ENCODE measurements at regions not wholly inside any gene's neighbourhood (a gene's known extent, or its start where the extent isn't known, plus 50 kb on each side); places are given as distances from the start of the nearest gene placed in this dataset.
"Not testable (repeated sequence)": the region's sequence is repeated elsewhere in the genome, so short reads cannot be mapped to it uniquely, and the experiment has no call there.

DNA sequence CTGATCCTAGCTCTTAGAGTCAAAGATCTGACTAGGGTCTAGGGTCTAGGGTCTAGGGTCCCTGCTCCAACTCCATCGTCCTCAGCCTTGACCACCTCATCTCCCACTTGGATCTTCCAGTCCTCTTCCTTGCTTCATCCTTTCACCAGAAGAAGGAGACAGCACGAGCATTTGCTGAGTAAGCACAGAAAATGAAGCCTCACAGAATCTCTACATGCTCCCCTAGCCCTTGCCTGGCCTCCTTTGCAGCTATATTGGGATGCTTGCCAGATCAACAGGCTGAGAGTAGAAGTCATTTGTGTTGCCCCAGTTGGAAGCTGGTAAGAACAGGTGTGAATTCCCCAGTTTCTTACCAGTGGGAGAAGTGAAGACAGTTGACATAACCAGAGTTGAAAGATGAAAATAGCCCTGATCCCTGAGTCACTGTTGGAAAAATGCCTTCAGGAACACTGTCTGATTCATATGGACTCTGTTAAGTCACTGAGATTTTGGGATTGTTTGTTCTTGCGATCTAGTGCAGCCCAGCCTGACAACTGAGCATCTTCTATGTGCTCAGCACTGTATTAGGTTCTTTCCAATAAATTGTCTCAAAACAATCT lies 552.5 kb downstream of the INSC start:
- no peak for DNase-seq

DNA sequence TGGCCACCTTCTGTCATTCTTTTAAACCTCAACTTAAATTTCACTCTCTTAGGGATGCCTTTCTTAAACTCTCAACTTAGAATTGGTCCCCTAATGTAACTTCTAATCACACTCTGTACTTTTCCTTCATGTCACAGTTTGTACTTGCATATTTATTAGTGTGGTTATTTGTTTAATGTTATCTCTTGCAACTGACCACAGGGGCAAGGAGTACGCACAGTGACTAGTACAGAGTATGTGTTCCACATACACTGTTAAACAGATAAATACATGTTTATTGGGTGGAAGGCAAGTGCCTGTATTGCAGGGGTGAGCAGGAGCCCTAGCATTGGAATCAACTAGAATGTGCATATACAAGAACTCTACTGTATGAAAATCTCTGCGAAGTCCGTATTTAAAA lies 554.0 kb downstream of the INSC start:
- no peak for DNase-seq

DNA sequence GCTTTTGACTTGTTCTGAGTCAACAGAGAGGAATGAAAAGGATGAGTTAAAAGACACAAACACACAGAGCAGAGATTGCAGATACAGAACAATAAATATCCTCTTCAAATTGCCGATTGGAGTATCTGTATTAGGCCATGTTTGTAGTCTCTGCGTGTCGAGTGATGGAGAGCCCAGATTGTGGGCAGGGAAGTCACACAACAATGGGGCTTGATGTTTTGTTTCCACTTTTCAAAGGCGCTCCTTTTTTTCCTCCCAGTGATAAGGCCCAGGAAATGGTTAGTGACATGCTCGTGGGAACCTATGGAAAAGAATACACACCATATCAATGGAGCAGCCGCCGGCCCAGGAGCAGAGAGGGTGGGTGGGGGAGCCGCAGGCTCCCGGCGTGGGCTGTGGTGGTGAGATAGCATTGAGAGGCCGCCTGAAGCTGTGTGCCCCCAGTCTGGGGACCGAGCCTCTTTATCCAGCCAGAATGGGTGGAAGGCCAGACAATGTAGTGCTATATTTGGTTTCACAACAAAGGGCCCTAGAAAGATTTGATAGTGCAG lies 555.9 kb downstream of the INSC start:
- no peak for DNase-seq

DNA sequence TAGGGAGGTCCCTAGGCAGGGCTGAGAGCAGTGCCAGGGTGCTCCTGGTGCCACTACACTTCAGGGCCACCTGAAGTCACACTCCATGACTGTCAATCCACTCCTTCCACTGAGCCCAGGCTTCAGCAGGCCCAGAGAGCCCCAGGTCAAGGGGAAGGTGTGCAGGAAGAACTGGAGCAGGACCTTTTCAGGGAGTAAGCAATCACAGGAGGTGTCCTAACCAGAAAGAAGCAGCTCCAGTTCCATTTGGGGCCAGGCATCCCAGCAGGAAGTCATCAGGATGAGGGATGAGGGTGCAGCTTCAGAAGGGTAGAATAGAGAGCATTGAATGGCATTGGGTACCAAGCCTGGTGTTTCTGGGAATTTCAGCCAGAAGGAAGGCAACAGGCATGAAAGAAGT lies 556.5 kb downstream of the INSC start:
- DNase-seq = no peak

DNA sequence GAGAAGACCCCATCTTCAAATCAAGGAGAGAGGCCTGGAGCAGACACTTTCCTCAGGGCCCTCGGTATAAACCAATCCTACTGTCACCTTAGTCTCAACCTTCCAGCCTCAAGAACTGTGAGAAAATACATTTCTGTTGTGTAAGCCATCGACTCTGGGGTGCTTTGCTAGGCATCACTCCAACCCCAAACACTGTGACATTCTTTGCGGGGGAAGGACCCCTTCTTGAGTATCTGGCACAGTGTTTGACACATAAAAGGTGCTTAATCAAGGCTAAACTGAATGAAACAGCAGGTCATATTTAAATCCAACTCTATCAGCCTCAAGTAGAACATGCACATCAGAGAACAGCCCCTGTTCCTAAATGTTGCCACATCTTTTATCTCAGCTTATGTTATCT lies 558.1 kb downstream of the INSC start:
- no peak for DNase-seq

DNA sequence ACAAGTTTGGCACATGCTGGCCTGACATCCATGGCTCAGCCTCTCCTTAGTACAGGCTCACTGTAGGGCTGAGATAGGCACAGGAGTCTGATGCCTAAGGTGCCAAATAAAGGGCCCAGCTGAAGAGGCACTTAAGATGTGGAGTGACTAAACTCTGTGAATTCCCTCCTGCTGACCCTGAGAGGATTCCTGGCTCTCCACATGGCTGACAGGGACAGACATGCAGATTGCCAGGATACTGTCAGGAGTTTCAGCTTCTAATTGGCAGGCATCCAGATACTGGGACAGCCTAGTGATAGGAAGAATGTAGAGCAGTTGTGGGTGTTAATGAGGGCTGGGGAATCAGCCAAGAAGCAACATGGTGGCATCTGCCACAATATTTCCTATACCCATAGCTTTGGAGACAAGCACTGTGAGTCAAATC lies 558.7 kb downstream of the INSC start:
- DNase-seq = no peak

DNA sequence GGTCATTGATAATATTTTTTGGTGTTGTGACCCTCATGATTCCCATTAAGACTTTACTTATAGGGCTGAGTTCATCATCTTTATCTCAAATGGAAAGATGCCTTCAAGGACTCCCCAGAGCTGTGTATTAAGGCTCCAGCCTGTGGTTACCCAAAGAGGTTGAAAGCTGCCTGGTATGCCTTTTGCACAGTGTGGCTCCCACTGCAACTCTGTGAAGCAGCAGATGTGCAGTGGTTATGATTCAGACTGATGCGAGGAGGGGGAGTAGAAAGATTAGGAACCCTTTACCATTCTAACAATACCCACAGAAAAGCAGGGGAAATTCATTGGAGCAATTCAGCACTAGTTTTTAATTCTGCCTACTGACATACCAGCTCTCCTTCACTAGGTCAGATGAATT lies 560.0 kb downstream of the INSC start:
- DNase-seq = no peak

DNA sequence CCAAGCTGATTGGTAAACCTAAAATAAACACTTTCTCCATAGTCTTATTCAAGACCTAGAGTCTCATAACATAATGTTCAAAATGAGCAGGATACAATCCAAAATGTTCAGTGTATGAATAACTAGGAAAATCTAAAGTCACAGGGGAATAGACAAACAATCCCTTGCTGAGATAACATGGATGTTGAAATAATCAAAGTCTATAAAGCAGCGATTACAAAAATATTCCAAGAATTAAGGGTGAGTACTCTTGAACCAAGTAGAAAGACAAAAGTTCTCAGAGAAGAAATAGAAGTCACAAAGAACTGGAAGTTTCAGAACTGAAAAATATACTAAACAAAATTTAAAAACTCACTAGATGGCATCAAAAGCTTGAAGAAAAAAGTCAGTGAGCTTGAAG lies 561.0 kb downstream of the INSC start:
- DNase-seq = no peak

DNA sequence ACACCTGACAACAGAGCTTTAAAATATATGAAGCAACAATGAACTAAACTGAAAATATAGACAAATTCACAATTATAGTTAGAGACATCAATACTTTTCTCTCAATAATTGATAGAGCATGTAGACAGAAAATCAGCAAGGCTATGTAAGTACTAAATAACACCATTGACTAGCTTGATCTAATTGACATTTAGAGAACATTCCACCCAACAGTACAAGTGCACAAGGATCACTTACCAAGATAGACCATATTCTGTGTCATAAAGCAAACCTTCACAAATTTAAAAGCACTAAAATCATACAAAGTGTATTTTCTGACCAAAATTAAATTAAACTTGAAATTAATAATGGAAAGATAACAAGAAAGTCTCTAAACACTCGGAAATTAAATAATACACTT lies 562.5 kb downstream of the INSC start:
- DNase-seq = no peak

DNA sequence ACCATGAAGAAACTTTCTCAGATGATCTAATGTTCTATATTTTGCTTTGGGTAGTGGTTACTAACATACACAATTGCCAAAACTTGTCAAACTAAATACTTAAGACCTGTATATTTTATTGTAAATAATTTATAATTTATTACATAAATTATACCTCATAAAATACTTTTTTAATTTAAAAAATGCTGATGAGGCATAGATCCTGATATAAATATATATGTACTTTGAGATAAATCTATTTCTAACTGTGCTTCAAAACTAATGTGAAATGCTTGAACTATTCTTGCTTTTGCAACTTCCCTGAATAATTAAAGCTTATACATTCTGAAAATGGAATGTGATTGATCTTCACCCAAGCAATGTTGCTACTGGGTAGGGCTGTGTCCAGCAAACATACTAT lies 568.8 kb downstream of the INSC start:
- DNase-seq = no peak

DNA sequence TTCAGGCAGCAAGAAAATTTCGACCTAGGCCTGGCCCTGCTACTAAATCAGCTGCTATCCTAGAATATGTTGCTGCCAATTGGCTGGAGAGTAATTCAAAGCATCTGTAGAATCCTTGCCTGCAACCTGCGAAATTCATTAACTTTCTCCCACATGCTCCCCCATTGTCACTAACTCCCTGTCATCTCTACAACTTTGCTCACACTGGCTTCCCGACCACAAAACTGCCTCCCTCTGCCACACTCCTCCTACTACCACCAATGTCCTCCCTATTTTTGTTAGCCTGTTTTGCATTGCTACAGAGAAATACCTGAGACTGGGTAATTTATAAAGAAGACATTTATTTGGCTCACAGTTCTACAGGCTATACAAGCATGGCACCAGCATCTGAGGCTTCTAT lies 570.6 kb downstream of the INSC start:
- DNase-seq = no peak

DNA sequence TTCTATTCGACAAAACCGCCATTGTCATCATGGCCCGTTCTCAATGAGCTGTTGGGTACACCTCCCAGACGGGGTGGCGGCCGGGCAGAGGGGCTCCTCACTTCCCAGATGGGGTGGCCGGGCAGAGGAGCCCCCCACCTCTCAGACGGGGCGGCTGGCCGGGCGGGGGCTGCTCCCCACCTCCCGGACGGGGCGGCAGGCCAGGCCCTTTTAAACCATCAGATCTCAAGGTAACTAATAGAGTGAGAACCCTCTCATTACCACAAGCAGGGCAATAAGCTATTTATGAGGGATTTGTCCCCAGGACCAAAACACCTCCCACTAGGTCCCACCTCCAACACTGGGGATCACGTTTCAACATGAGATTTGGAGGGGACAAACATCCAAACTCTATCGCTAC lies 571.5 kb downstream of the INSC start:
- DNase-seq = not testable (repeated sequence)

DNA sequence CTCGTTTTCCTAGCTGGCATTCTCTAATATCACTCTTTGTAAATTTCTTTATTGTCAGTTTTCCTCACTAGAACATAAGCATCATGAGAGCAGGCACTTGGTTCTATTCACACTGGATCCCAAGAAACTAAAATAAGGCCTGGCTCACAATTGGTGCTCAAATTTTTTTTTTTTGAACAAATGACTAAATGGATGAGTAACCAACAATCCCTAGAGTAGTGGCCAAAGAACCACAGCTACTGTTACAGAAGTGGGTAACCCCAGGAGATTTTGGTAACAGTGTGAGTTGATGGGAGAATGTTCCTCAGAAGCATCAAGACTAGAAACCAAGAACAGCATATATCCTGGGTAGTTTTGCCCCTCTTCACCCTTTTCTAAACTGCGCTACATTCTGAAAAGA lies 572.6 kb downstream of the INSC start:
- no peak for DNase-seq

DNA sequence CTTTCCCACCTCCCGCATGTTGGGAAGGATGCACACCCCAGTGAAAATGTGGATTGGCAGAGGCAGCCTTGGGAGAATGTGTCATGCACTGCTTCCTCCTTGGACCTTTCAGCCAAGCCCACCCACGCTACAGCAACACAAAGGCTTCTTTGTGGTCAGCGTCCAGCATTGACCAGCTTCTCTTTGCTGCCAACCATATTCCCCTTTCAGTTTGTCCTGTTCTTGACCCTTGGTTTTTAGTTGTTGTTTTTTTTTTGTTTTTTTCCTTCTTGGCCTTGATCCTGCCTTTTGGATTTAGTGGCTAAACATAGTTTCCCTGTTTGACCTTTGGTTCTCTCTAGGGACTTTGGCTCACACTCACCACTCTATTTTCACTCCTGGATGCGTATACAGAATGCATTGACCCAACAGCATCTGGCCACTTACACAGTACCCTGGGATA lies 573.6 kb downstream of the INSC start:
- no peak for DNase-seq

DNA sequence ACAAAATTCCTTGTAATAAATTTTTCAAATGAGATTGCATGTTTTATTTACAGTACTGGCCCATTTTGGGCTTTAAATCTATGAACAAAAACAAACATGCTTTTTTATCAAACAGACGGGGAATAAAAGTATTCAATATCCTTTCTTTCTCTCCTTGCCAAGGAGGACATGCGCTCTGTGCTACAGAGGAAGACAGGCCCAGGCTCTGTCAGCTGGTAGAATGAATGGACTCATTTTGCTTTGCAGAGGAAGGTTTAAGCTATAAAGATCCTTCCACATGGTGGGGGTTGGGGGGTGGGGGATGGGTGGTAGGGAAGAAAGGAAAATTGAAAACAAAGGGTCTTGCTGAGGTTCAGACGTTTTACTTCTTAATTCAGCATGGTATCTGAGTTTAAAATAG lies 575.6 kb downstream of the INSC start:
- DNase-seq = no peak

DNA sequence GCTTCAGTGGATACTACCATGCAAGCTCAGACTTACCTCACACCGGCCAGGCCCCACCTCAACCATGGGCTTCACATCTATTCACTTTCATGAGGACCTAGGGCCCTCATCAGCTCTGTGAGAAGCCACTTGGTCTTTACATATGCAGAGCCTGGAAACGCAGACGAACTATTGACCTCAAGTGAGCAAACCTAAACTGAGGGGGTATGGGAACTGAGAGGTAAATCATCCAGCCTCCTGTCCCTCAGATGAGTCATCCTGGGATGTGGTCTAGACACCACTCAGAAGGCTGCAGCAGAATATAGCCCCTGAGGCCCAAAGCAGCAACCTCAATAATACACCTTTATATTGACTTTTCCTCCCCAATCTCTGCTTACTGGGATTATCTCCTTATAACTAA lies 578.0 kb downstream of the INSC start:
- no peak for DNase-seq

DNA sequence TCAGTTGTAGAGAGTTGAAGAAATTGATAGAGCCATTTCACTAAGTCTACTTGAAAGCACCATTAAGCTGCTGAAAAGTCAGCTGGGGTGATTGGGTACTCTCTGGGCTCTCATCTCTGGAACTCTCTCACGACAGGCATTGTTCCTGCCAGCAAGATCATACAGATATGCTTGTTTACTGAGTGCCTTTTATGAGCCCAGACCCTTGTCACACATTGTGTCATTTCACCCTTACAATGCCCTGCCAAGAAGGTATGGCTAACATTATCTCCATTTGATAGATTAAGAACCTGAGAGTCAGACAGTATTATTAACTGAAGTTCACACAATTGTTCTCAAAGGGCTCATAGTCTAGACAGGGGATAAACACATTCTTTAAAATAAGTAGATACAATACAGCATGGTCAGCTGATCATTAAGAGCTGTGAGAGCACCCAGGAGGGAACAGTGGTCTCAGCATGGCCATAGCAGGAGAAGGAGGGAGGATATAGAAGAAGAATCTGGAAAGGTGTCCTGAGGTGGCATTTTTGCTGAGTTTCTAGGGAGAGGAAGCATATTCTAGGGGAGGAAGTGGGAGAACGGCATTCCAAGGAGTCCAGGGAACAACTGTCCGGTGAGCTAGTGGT lies 580.5 kb downstream of the INSC start:
- DNase-seq = no peak

DNA sequence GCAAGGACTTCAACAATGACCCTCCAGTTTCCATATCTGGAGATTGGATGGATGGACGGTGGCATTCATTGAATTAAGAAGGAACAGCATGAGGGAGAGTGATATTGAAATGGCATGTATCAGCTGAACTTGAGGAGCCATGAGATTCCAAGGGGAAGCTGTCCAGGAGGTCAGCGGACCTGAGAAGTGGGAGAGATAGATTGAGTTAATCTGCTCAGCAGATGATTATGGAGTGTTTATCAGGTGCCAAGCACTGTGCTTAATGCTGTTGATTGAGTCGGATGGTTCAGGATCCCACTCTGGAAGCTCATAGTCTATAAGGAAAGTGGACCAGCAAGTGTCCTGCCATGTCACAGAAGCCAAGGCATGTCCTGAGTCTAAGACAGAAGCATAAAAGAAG lies 581.3 kb downstream of the INSC start:
- no peak for DNase-seq

DNA sequence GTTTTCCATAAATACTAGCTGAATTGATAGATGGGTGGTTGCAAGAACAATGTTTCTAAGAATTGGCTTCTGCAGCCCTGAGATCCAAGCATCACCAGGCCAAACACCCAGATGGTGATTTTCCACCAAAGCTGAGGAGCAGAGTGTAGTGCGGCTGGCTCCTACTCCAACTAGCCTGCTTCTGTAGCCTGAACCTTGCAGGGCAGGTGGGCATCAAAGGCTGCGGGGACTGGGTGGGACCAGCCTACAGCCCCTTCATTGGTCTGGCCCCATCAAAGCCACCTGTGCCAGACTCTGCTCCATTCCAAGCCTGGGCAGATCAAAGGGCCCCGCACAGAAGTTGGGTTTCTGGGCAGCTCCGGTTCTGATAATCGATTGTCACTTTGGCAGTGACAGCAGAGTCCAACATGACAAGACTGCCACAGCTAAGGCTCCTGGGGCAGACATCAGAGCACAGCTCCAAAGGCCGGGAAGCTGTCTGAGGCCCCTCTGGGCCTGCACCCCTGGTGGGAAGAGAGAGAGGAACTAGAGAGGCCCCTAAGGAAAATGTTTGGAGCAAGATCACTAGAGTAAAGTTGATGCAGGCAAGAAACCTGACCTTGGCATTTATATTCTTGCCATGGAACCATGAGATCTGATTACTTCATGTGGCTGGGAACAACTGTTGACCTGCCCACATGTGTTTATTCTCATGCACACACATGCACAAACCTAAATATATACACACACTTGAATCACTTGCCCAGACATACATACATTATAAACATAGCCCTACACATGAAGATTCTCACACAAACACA lies 582.9 kb downstream of the INSC start:
- no peak for DNase-seq

DNA sequence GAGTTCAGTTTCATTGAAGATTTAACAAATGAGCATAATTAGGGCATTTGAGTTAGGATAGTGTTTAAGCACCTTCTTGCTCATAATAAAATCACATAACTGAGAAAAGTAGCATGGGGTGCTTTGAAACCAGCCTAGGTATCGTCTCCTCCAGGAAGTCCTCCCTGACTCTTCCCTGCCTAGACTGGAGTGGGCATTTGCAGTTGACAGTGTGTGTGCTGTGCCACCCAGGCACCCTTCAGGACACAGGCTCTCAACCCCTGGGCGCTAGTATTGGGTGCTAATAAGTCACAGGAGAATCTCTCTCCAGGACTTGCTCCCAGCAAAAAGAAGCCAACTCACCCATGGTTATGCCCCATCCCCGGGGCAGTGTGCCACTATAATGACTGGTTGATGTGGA lies 584.1 kb downstream of the INSC start:
- no peak for DNase-seq

DNA sequence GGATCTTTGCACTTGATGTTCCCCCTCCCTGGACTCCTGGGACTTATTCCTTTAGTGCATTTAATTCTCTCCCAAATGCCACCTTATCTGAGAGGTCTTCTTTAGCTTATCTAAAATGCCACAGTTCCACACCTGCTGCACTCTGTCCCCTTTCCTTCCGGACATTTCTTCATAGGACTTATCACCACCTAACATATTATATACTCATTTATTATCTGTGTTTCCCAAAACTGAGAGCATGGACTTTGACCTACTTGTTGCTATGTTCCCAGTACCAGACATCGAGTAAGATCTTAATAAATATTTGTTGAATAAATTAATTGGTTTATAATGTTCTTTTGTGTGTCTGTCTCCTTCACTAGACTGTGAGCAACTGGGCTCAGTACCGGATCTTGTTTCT lies 585.3 kb downstream of the INSC start:
- no peak for DNase-seq

DNA sequence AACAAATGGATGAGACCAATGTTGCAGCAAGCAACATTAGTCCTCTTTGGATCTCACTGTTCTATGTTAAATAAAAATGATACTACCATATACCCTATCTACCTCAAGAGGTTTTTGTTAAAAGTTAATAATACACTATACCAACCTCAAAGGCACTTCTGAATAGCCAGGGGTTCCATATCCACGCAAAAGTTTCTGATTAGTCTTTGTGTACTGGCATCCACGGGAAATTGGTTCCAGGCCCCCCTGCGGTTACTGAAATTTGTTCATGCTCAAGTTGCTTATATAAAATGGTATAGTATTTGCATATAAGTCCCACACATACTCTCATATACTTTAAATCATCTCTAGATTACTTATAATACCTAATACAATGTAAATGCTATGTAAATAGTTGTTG lies 585.7 kb downstream of the INSC start:
- no peak for DNase-seq

DNA sequence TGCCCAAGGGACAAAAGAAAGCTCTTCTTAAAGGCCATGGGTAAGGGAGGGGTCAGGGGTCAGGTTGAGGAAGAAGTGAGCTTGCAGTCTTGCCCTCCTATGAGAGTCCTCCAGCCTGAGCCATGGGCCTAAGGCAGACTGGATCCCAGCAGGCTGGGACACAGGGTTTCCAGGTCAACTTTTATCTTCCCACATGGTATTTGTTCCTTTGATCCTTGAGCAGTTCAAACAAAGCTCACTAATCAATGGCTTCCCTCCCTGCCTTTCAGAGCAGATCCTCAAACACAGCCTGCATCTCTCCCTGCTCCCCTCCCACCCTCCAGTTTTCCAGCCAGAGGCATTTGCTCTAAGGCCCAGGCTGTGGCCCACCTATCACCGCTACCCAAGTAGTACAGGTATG lies 589.3 kb downstream of the INSC start:
- DNase-seq = no peak

DNA sequence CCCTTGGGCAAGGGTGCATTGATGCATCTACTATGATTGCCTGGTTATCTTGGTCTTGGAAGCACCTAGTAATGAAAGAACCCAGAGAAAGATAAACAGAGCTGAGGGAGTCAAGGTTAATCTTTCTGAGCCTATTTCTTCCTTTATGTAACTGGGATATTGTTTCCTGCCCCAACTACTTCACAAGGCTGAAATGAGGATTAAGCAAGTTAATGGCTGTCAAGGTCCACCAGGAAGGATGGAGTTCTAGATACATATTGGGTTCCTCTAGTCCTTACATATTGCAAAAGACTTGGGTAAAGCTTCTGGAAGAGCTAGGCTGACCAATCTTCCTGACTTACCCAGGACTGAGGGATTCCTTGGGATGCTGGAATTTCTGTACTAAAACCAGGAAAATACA lies 589.8 kb downstream of the INSC start:
- DNase-seq = no peak

Data from T-helper 1 cell (primary cell).